ENCODE measurements at regions not wholly inside any gene's neighbourhood (a gene's known extent, or its start where the extent isn't known, plus 50 kb on each side); places are given as distances from the start of the nearest gene placed in this dataset.

DNA sequence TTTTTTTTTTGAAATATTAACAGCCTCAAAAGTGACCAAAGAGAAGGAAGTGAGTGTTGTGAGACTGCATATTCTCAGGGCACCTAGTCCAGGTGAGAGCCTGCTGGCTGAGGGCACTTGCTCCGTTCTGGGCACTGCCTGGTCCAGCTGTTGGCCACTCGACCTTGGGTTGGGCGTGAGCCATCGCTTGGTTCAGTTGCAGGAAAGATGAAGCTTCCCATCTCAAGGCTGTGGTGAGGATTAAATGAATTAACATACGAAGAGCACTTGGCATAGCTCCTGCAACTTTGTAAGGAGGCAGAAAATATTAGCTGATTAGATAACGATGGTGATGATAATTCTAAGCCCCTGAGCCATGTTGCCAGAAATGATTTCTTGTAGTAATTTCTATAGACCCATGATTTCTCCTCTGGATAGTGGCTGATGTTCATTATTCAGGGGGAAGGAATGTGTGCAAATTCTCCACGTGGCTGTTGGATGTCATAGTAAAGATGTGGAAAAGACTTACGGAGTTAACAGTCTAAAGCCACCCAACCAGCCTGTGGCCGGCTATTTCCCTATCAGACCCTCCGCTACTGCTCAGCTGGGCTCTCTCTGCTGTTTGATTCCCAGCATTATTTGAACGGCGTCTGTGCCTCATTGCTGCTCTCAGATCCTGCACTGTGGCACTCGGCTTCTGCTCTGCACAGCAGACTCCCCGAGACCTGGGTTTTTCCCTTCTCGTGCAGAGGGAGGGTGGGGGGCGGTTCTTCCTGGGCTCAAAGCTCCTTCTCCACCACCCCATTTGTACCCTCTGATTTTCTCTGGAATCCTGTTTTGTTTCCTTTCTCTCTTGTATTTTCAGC lies 221.1 kb downstream of the GALR1 start:
- no peak for TF ChIP-seq POLR2A (IDR thresholded peaks at IDR 0.05; ENCODE audit: low read length)
- no peak for TF ChIP-seq GATA1 (IDR thresholded peaks at IDR 0.05; ENCODE audit: low read depth, low read length)

Measured in erythroblast (primary cell).